ENCODE measurements at regions not wholly inside any gene's neighbourhood (a gene's known extent, or its start where the extent isn't known, plus 50 kb on each side); places are given as distances from the start of the nearest gene placed in this dataset.

DNA sequence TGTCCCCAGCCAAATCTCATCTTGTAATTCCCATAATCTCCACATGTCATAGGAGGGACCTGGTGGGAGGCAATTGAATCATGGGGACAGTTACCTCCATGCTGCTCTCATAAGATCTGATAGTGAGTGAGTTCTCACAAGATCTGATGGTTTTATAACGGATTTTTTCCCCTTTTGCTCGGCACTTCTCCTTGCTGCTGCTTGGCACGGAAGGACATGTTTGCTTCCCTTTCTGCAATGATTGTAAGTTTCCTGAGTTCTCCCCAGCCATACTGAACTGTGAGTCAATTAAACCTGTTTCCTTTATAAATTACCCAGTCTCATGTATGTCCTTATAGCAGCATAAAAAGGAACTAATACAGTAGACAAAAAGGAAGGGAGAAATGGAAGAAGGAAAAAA is 76.7 kb upstream of the CCNG1 start:
- TF ChIP-seq GATA3 (IDR thresholded peaks at IDR 0.05; ENCODE audit: low read depth, low read length) (no peak), GATA2 (IDR thresholded peaks at IDR 0.05; ENCODE audit: low read depth, low read length) (no peak)

All from SH-SY5Y (cell line).